ENCODE measurements at regions not wholly inside any gene's neighbourhood (a gene's known extent, or its start where the extent isn't known, plus 50 kb on each side); places are given as distances from the start of the nearest gene placed in this dataset.

DNA sequence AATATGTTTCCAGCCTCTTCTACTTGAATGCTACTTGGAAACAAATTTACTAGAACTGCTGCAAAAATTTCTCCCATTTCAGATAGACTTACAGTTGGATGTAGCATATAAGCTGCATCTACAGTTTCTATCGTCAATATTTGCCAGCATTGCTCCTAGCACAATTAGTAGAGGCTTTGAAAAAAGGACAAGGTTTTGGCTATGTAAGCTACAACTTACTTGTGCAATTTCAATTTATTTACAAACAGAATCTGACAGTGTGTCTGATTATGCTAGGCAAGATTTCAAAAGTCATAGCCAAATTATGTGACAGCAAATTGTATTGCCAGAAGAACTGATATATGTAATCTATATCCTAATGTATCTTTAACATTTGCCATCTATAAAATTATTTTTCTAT, 628.4 kb upstream of the FAM174A start:
- TF ChIP-seq, protein P1, sequence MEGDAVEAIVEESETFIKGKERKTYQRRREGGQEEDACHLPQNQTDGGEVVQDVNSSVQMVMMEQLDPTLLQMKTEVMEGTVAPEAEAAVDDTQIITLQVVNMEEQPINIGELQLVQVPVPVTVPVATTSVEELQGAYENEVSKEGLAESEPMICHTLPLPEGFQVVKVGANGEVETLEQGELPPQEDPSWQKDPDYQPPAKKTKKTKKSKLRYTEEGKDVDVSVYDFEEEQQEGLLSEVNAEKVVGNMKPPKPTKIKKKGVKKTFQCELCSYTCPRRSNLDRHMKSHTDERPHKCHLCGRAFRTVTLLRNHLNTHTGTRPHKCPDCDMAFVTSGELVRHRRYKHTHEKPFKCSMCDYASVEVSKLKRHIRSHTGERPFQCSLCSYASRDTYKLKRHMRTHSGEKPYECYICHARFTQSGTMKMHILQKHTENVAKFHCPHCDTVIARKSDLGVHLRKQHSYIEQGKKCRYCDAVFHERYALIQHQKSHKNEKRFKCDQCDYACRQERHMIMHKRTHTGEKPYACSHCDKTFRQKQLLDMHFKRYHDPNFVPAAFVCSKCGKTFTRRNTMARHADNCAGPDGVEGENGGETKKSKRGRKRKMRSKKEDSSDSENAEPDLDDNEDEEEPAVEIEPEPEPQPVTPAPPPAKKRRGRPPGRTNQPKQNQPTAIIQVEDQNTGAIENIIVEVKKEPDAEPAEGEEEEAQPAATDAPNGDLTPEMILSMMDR (IDR thresholded peaks at IDR 0.05) = no peak
- no peak for TF ChIP-seq POLR2A (IDR thresholded peaks at IDR 0.05)
